ENCODE measurements at regions not wholly inside any gene's neighbourhood (a gene's known extent, or its start where the extent isn't known, plus 50 kb on each side); places are given as distances from the start of the nearest gene placed in this dataset.

GRCh38 chr13:65605396-65605795 is 1624.7 kb downstream of the PCDH9 start:
- TF ChIP-seq EZH2 (IDR thresholded peaks at IDR 0.05; ENCODE audit: insufficient read depth, low read length) (no peak), CTCF (IDR thresholded peaks at IDR 0.05; ENCODE audit: insufficient read depth, low read depth, low read length) (no peak)

All from astrocyte (in vitro differentiated cells and primary cell).